Ishikawa (cell line): ENCODE measurements at regions not wholly inside any gene's neighbourhood (a gene's known extent, or its start where the extent isn't known, plus 50 kb on each side); places are given as distances from the start of the nearest gene placed in this dataset.
A peak's percentile ranks its signal among the peaks of the same experiment; 100 is the strongest.

Source experiments
- CEBPB ChIP-seq: IDR thresholded peaks from 2 replicates; pipeline ENCODE4 v1.6.1; 2012
- CREB1 ChIP-seq: IDR thresholded peaks from 2 replicates; pipeline ENCODE4 v1.6.1; 2012; ENCODE audit warnings: low read depth
- EGR1 ChIP-seq: IDR thresholded peaks from 2 replicates; pipeline ENCODE4 v1.6.1; 2012
- EP300 ChIP-seq: IDR thresholded peaks from 2 replicates; pipeline ENCODE4 v1.6.1; 2012; ENCODE audit warnings: borderline replicate concordance
- FOXM1 ChIP-seq: IDR thresholded peaks from 2 replicates; pipeline ENCODE4 v1.6.1; 2012; ENCODE audit warnings: low read depth, borderline replicate concordance
- MAX ChIP-seq: IDR thresholded peaks from 2 replicates; pipeline ENCODE4 v1.6.1; 2012
- NFIC ChIP-seq: IDR thresholded peaks from 2 replicates; pipeline ENCODE4 v1.6.1; 2012
- RAD21 ChIP-seq: IDR thresholded peaks from 2 replicates; pipeline ENCODE4 v1.6.1; 2012; ENCODE audit warnings: low read depth
- REST ChIP-seq: IDR thresholded peaks from 2 replicates; pipeline ENCODE4 v1.6.1; 2012; ENCODE audit warnings: low read depth, mild to moderate bottlenecking
- TAF1 ChIP-seq: IDR thresholded peaks from 2 replicates; pipeline ENCODE4 v1.6.1; 2012; ENCODE audit warnings: low read depth, mild to moderate bottlenecking
- TCF12 ChIP-seq: IDR thresholded peaks from 2 replicates; pipeline ENCODE4 v1.6.1; 2012; ENCODE audit warnings: low read depth
- TEAD4 ChIP-seq: IDR thresholded peaks from 2 replicates; pipeline ENCODE4 v1.6.1; 2012
- YY1 ChIP-seq: IDR thresholded peaks from 2 replicates; pipeline ENCODE4 v1.6.1; 2012; ENCODE audit warnings: low read depth
- ZBTB7A ChIP-seq: IDR thresholded peaks from 2 replicates; pipeline ENCODE4 v1.6.1; 2012; ENCODE audit warnings: low read depth
- TF ChIP-seq, protein P1 (sequence below): IDR thresholded peaks from 2 replicates; pipeline ENCODE4 v1.6.1; 2012

DNA sequence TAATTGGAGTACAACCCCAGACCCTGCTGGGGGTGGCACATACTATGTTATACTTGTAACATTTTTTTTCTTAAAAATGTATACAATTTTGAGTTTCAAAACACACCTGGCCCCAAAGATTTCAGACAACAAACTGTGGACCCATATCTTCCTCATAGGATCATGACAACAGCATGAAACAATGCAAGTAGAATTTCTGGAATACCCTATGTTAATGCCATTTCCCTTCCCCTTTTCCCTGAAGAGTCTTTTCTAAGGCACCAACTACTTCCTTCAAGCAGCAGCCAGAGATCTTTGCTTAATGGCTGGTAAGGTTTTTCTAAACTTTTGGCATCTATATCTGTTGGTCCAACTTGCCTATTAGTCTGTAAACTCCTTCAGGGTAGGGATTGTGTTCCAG lies 99.9 kb upstream of the SERBP1 start:
- TF ChIP-seq CEBPB (no peak), FOXM1 (no peak), NFIC (no peak), ZBTB7A (no peak), EP300 (no peak), TAF1 (no peak), TEAD4 (no peak), YY1 (no peak), CREB1 (no peak), TCF12 (no peak), EGR1 (no peak)
- TF ChIP-seq, protein P1, sequence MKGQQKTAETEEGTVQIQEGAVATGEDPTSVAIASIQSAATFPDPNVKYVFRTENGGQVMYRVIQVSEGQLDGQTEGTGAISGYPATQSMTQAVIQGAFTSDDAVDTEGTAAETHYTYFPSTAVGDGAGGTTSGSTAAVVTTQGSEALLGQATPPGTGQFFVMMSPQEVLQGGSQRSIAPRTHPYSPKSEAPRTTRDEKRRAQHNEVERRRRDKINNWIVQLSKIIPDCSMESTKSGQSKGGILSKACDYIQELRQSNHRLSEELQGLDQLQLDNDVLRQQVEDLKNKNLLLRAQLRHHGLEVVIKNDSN: no peak

DNA sequence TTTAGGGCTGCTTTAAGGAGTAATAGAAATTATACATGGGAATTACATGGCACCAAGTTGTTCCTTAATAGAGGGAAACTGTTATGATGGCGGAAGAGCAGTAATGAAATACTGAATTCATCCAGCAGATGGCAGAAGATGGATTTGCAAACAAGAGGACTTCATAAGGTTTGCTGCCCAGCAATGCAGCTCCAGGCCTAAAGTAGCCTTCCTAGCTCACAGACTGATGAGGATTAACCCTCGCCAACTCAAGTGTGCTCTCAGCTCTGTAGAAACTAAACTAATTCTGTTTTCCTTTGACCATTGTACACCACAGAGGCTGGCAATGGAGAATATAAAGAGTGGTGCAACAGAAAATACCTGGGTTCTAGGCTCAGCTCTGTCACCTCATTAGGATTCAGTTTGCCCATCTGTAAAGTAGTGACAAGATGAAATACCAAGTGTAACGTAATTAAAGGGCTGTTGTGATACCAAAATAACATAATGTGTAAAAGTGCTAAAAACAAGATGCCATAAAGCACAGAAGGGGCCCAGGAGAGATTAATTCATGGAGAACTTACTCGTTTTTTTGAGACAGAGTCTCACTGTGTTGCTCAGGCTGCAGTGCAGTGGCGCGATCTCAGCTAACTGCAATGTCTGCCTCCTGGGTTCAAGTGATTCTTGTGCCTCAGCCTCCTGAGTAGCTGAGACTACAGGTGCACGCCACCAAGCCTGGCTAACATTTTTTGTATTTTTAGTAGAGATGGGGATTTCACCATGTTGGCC lies 102.4 kb upstream of the SERBP1 start:
- TF ChIP-seq RAD21 (peak; percentile 77), ZBTB7A (no peak)

- TF ChIP-seq TCF12: no peak
- no peak for TF ChIP-seq REST
- TF ChIP-seq, protein P1: no peak
- no peak for TF ChIP-seq ZBTB7A
- no peak for TF ChIP-seq CEBPB
- TF ChIP-seq TEAD4: no peak
- no peak for TF ChIP-seq MAX
- no peak for TF ChIP-seq YY1
- TF ChIP-seq CREB1: no peak
- no peak for TF ChIP-seq EGR1
- TF ChIP-seq RAD21: no peak
- TF ChIP-seq FOXM1: no peak
- TF ChIP-seq NFIC: no peak
- TF ChIP-seq EP300: no peak
- no peak for TF ChIP-seq TAF1
Measured at GRCh38 chr1:67534627-67535065, 104.4 kb upstream of the SERBP1 start.

DNA sequence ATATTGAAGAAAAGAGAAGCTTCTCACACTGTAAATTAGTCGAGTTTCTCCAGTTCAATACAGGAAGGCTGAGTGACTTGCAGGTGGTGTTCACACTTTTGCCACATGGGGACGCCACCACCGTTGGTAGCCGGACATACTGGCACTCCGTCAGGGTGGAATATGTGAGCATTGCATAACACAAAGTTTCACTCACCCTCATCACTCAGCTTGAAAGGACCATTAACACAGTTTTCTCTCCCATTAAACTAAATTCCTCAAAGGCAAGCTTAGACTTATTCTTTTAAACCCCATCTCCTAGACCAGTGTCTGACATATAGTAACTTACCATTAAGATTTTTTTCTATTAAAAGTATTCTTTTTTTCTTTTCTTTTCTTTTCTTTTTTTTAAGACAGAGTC lies 105.3 kb upstream of the SERBP1 start:
- TF ChIP-seq RAD21: peak; percentile 84
- no peak for TF ChIP-seq MAX
- peak; percentile 84 for TF ChIP-seq CEBPB

DNA sequence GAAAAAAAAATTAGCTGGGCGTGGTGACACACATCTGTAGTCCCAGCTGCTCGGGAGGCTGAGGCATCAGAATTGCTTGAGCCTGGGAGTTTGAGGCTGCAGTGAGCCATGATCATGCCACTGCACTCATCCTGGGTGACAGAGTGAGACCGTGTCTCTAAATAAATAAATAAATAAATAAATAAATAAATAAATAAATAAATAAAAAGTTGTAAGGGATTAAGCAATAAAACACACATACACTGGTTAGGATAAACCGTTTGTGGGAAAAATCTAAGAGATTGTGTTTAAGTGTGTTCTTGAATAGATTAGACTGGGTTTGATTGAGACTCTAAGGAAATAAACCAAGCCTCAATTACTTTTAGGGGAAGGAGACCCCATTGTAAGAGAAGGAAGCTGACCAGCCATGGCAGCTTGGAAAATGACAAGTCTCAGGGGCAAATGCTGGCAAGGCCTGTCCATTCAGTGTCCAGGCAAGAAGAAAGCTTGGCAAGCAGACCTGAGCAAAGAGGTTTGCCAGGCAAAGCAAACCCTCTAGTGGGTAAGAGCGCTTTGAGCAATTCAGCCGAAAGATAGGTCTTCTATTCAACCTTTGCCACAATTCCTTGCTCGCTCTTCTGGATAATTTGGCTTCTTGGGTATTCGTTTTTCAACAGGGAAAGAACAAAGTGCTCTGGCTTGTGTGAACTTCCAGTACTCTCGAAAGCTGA lies 106.9 kb upstream of the SERBP1 start:
- TF ChIP-seq FOXM1 (no peak), ZBTB7A (no peak), CREB1 (no peak), NFIC (no peak)

GRCh38 chr1:67537667-67538018 lies 107.4 kb upstream of the SERBP1 start:
- TF ChIP-seq EGR1 (no peak), TAF1 (no peak), TCF12 (no peak), FOXM1 (no peak), YY1 (no peak)

DNA sequence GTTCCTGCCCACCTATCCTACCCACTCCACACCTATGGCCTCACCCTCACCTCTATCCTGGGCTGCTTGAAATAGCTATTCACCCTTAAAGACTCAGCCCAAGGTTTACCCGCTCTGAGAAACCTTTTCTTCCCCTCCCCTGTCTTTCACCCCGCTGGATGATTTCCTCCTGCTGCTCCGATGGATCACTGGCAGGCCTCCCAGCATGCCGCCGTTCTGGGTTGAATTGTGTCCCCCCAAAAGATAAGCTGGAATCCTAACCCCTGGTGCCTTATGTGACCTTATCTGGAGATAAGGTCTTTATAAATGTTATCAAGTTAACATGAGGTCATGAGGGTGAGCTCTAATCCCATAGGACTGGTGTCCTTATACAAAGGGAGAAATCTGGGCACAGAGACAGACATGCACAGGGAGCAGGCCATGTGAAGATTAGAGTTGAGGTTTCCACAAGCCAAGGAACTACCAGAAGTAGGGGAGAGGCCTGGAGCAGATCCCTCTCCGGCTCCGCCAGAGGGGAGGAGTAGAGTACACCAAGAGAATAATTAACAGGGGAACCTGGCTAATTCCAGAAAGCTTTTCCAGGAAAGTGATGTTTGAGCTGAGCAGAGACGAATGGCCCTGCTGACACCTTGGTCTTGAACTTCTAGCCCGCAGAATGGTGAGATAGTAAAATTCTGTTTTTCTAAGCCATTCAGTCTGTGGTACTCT lies 110.0 kb upstream of the SERBP1 start:
- TF ChIP-seq CEBPB (no peak), FOXM1 (no peak), TCF12 (no peak), NFIC (no peak), TAF1 (no peak), MAX (no peak), CREB1 (no peak)
